ENCODE measurements at regions not wholly inside any gene's neighbourhood (a gene's known extent, or its start where the extent isn't known, plus 50 kb on each side); places are given as distances from the start of the nearest gene placed in this dataset.
"Not testable (repeated sequence)": the region's sequence is repeated elsewhere in the genome, so short reads cannot be mapped to it uniquely, and the experiment has no call there.

GRCh38 chr9:90192465-90192864 lies 450.2 kb downstream of the DIRAS2 start:
- DNase-seq: not testable (repeated sequence)

- DNase-seq: no peak
These were observed 443.7 kb downstream of the DIRAS2 start for GRCh38 chr9:90198956-90199355.

GRCh38 chr9:90201766-90202165 lies 440.9 kb downstream of the DIRAS2 start:
- no peak for DNase-seq

- DNase-seq: no peak
These were observed 438.3 kb downstream of the DIRAS2 start for GRCh38 chr9:90204128-90204831.

- DNase-seq: not testable (repeated sequence)
These were observed 429.6 kb downstream of the DIRAS2 start for GRCh38 chr9:90213045-90213444.

GRCh38 chr9:90219548-90220118 lies 423.0 kb downstream of the DIRAS2 start:
- no peak for DNase-seq

- not testable (repeated sequence) for DNase-seq
These were observed 420.7 kb downstream of the DIRAS2 start for GRCh38 chr9:90221899-90222298.

- DNase-seq: peak; percentile 35
These were observed 415.7 kb downstream of the DIRAS2 start for GRCh38 chr9:90226839-90227338.

GRCh38 chr9:90233081-90233480 lies 409.5 kb downstream of the DIRAS2 start:
- DNase-seq: not testable (repeated sequence)

- no peak for DNase-seq
These were observed 402.1 kb downstream of the DIRAS2 start for GRCh38 chr9:90240541-90240940.

- DNase-seq: no peak
These were observed 397.0 kb downstream of the DIRAS2 start for GRCh38 chr9:90245661-90246060.

GRCh38 chr9:90249094-90249493 lies 393.5 kb downstream of the DIRAS2 start:
- no peak for DNase-seq

GRCh38 chr9:90251316-90251715 lies 391.3 kb downstream of the DIRAS2 start:
- no peak for DNase-seq

- DNase-seq: no peak
These were observed 386.3 kb downstream of the DIRAS2 start for GRCh38 chr9:90256345-90256744.

GRCh38 chr9:90259311-90260246 lies 383.0 kb downstream of the DIRAS2 start:
- DNase-seq: no peak

- no peak for DNase-seq
These were observed 380.9 kb downstream of the DIRAS2 start for GRCh38 chr9:90261698-90262097.

GRCh38 chr9:90268613-90269012 lies 374.0 kb downstream of the DIRAS2 start:
- no peak for DNase-seq

GRCh38 chr9:90271707-90272106 lies 370.9 kb downstream of the DIRAS2 start:
- DNase-seq: no peak

GRCh38 chr9:90274725-90275124 lies 367.9 kb downstream of the DIRAS2 start:
- DNase-seq: no peak

- no peak for DNase-seq
These were observed 356.7 kb downstream of the DIRAS2 start for GRCh38 chr9:90285946-90286345.

- no peak for DNase-seq
These were observed 354.9 kb downstream of the DIRAS2 start for GRCh38 chr9:90287567-90288274.

- DNase-seq: no peak
These were observed 354.4 kb downstream of the DIRAS2 start for GRCh38 chr9:90288275-90288639.
